ENCODE measurements at regions not wholly inside any gene's neighbourhood (a gene's known extent, or its start where the extent isn't known, plus 50 kb on each side); places are given as distances from the start of the nearest gene placed in this dataset.
A peak's percentile ranks its signal among the peaks of the same experiment; 100 is the strongest.

DNA sequence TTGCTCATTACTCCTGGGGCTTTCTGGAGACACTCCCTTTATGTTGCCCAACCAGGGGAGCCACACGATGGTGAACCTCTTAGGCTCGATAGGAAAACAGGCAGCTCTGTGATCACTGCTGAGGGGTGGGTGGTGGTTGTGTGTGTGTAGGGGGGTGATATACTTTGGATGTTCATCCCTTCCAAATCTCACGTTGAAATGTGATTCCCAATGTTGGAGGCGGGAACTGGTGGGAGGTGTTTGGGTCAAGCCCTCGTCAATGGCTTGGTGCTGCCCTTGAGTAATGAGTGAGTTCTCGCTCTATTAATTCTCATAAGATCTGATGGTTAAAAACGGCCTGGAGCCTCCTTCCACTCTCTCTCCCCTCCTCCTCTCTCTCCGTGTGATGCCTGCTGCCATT, 204.0 kb upstream of the B3GAT1 start:
- H2BK5ac ChIP-seq (ENCODE audit: low read depth, low read length), result no peak overlapping the region
- no peak overlapping the region for H3K4me3 ChIP-seq (ENCODE audit: extremely low read depth in 1 of 4, insufficient read depth in 2 of 4, low read depth in 3 of 4, low read length in 4 of 4)
- H4K20me1 ChIP-seq (replicated peaks in 1 of 2; ENCODE audit: control insufficient read depth in 1 of 2, insufficient read depth in 2 of 2, low read length in 2 of 2), result no peaks in the 10 kb centered on the region
- no peak overlapping the region for H2BK120ac ChIP-seq (replicated peaks; ENCODE audit: low read depth, low read length)
- H4K91ac ChIP-seq (replicated peaks; ENCODE audit: insufficient read length, low read length), result no peak overlapping the region
- H3K56ac ChIP-seq (replicated peaks; ENCODE audit: insufficient read length, low read depth, low read length), result no peak overlapping the region
- WGBS, 2 experiments (ENCODE audit: extremely low coverage in 1 of 2, insufficient coverage in 1 of 2, insufficient read length in 1 of 2, insufficient replicate concordance in 2 of 2, low coverage in 1 of 2, low lambda C conversion rate in 2 of 2, missing lambda C conversion rate in 1 of 2), result 90% methylated on average over 8 of the region's 8 CpGs; no CpG with 5 or more reads in 1 of the 2 experiments
- CTCF ChIA-PET (ENCODE audit: partially characterized antibody), result interaction anchor here (0.7 kb wide), 1 partner anchor 885 kb away, joined by 3 read pairs; no protein-coding TSS in a partner anchor
- no peaks in the 10 kb centered on the region for H3K79me1 ChIP-seq (ENCODE audit: low read depth, low read length)
- no peaks in the 10 kb centered on the region for H3K23me2 ChIP-seq (ENCODE audit: low read depth, low read length)
- no peaks in the 10 kb centered on the region for H3K36me3 ChIP-seq (ENCODE audit: control insufficient read depth in 2 of 4, insufficient read depth in 4 of 4, low read length in 3 of 4)
- H3K4me1 ChIP-seq (replicated peaks in 1 of 4; ENCODE audit: control insufficient read depth in 3 of 4, insufficient read depth in 4 of 4, low read length in 3 of 4), result peaks cover 0 to 4% (median 0%) of the 10 kb centered on the region in 4 experiments; a peak in 3 of 7 replicates
- H3K4me2 ChIP-seq (ENCODE audit: insufficient read depth in 1 of 2, low read depth in 2 of 2, low read length in 2 of 2), result no peak overlapping the region
- H3K27ac ChIP-seq (ENCODE audit: low read depth, low read length), result no peak overlapping the region
- no peak overlapping the region for H3K14ac ChIP-seq (ENCODE audit: insufficient read length)
- no peak overlapping the region for H2BK12ac ChIP-seq (ENCODE audit: low read depth, low read length)
- no peak overlapping the region for H2AK5ac ChIP-seq (ENCODE audit: low read depth, low read length)
- POLR2A ChIA-PET (ENCODE audit: partially characterized antibody), result no interaction called here
- no peaks in the 10 kb centered on the region for H3K79me2 ChIP-seq (ENCODE audit: control insufficient read depth in 1 of 2, insufficient read depth in 2 of 2, low read length in 2 of 2)
- no peaks in the 10 kb centered on the region for H3K27me3 ChIP-seq (replicated peaks in 1 of 4; ENCODE audit: control insufficient read depth in 3 of 4, extremely low read depth in 1 of 4, insufficient read depth in 3 of 4, low read length in 3 of 4)
- FAIRE-seq (no peak), DNase-seq (ENCODE audit: low read depth in 1 of 2, low spot score in 2 of 2) (peak in 1 of 2 experiments; percentile 19)
- H3K18ac ChIP-seq (ENCODE audit: extremely low read depth, low read length), result no peak overlapping the region
- H4K8ac ChIP-seq (ENCODE audit: extremely low read depth, insufficient read depth, low read length), result no peak overlapping the region
- H3K9me3 ChIP-seq (ENCODE audit: insufficient read depth in 2 of 2, low read depth in 1 of 2, low read length in 1 of 2), result peaks cover 0 to 2% of the 10 kb centered on the region in 2 experiments; a peak in 1 of 4 replicates
- H3K9ac ChIP-seq (replicated peaks in 1 of 4; ENCODE audit: extremely low read depth in 1 of 4, low read depth in 3 of 4, low read length in 3 of 4), result no peak overlapping the region
- no peak overlapping the region for H2AFZ ChIP-seq (ENCODE audit: low read length)
- H2BK15ac ChIP-seq (ENCODE audit: low read length), result no peak overlapping the region
- TF ChIP-seq CTBP2 (IDR thresholded peaks at IDR 0.05; ENCODE audit: borderline replicate concordance, insufficient read depth, insufficient read length, low read length) (no peak), POU5F1 (IDR thresholded peaks at IDR 0.05; ENCODE audit: low read depth, low read length) (no peak), ZNF274 (IDR thresholded peaks at IDR 0.05; ENCODE audit: borderline replicate concordance, extremely low read depth, low read length) (no peak), CREB1 (IDR thresholded peaks at IDR 0.05) (no peak), SP4 (IDR thresholded peaks at IDR 0.05; ENCODE audit: low read length) (no peak), JUN (IDR thresholded peaks at IDR 0.05; ENCODE audit: low read depth, low read length) (no peak), RAD21 (IDR thresholded peaks at IDR 0.05 in 1 of 2, conservative IDR thresholded peaks at IDR 0.05 in 1 of 2; ENCODE audit: low read depth in 2 of 2, low read length in 2 of 2) (no peak), JUND (IDR thresholded peaks at IDR 0.05; ENCODE audit: low read length) (no peak), POLR2A (IDR thresholded peaks at IDR 0.05; ENCODE audit: control extremely low read depth in 1 of 2, low read depth in 2 of 2, low read length in 2 of 2) (no peak)
- TF ChIP-seq, protein P1, sequence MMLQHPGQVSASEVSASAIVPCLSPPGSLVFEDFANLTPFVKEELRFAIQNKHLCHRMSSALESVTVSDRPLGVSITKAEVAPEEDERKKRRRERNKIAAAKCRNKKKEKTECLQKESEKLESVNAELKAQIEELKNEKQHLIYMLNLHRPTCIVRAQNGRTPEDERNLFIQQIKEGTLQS (IDR thresholded peaks at IDR 0.05; ENCODE audit: insufficient read depth, low read depth, low read length), result no peak
- no peak overlapping the region for H4K5ac ChIP-seq (ENCODE audit: insufficient read length, low read depth, low read length)
- no peak overlapping the region for H3K4ac ChIP-seq (replicated peaks; ENCODE audit: insufficient read length, low read depth, low read length)
- no peak overlapping the region for H2BK20ac ChIP-seq (ENCODE audit: low read length)
- H3K23ac ChIP-seq (ENCODE audit: insufficient read length), result no peak overlapping the region
